Endothelial cell of umbilical vein (primary cell): ENCODE measurements at regions not wholly inside any gene's neighbourhood (a gene's known extent, or its start where the extent isn't known, plus 50 kb on each side); places are given as distances from the start of the nearest gene placed in this dataset.

Experiments used
- BruUV-seq: library from RNA; stranded (reverse); fragments of 400-500 nt; replicated peaks from 2 replicates; lab custom pipeline; 2021; lab: Mats Ljungman, UMichigan
- CTCF ChIA-PET: fragments of 300-600, 350-600 bp; sonication (Branson Sonifier 250); formaldehyde crosslinking; loops from one replicate; lab custom pipeline; 2021; ENCODE audit warnings: antibody characterized with exemption, inconsistent platforms; lab: Charles Lee
- POLR2A ChIA-PET: fragments of 300-600, 350-600 bp; sonication (Branson Sonifier 250); formaldehyde crosslinking; loops from one replicate; lab custom pipeline; 2021; ENCODE audit warnings: antibody characterized with exemption, inconsistent platforms; lab: Charles Lee
- DNase-seq: peaks from one replicate; pipeline ENCODE4 v3.0.0-alpha.2; 2011; ENCODE audit warnings: low read depth, low spot score
- FAIRE-seq: peaks from 2 replicates; lab custom pipeline; 2011; peaks lifted over from hg19 to GRCh38; lab: Jason Lieb, UNC
- H2AFZ ChIP-seq: 2 replicates; pipeline ENCODE4 v1.6.0; 2012; ENCODE audit warnings: low read depth, low read length, control low read depth, inconsistent platforms
- H3K27ac ChIP-seq: 2 replicates; pipeline ENCODE4 v1.5.1; 2011; ENCODE audit warnings: low read depth, mild to moderate bottlenecking, control low read depth, low read length, moderate library complexity; ENCODE audit not compliant: insufficient read depth
- H3K27me3 ChIP-seq, 2 experiments: 2 replicates each; pipeline versions ENCODE4 v1.6.0 to v1.6.1; 2011; ENCODE audit warnings: low read length in 2 of 2, mixed read lengths in 1 of 2; ENCODE audit not compliant: control insufficient read depth in 2 of 2, insufficient read depth in 2 of 2
- H3K36me3 ChIP-seq, 2 experiments: 2 replicates in 1 of 2; 3 replicates in 1 of 2; pipeline ENCODE4 v1.5.1; 2011; ENCODE audit warnings: low read length in 2 of 2, mild to moderate bottlenecking in 1 of 2, moderate library complexity in 1 of 2; ENCODE audit not compliant: control insufficient read depth in 2 of 2, insufficient read depth in 2 of 2; ENCODE audit errors: extremely low read depth in 1 of 2
- H3K4me1 ChIP-seq: 3 replicates; pipeline ENCODE4 v1.5.1; 2011; ENCODE audit warnings: mild to moderate bottlenecking, low read length; ENCODE audit not compliant: control insufficient read depth, insufficient read depth; ENCODE audit errors: extremely low read depth
- H3K4me2 ChIP-seq: 2 replicates; pipeline ENCODE4 v1.6.1; 2011; ENCODE audit warnings: low read length, control low read depth, mixed read lengths; ENCODE audit not compliant: insufficient read depth
- H3K4me3 ChIP-seq, 3 experiments: fragments of 200-600 bp in 1 of 3; sonication (generic), shearing (Covaris generic) in 1 of 3; replicated peaks in 1 of 3; 2 replicates each; pipeline ENCODE4 v1.5.1; 2011 to 2016; ENCODE audit warnings: control low read depth in 3 of 3, low read length in 3 of 3, mild to moderate bottlenecking in 2 of 3, inconsistent platforms in 1 of 3, low read depth in 1 of 3, moderate library complexity in 1 of 3; ENCODE audit not compliant: insufficient read depth in 1 of 3
- H3K79me2 ChIP-seq: 2 replicates; pipeline ENCODE4 v1.6.0; 2012; ENCODE audit warnings: low read length, inconsistent platforms; ENCODE audit not compliant: control insufficient read depth, insufficient read depth
- H3K9ac ChIP-seq: replicated peaks from 2 replicates; pipeline ENCODE3; 2011; ENCODE audit warnings: low read length, control low read depth; ENCODE audit not compliant: insufficient read depth; ENCODE audit errors: extremely low read depth
- H3K9me1 ChIP-seq: replicated peaks from 3 replicates; pipeline ENCODE4 v1.6.0; 2011; ENCODE audit warnings: mild to moderate bottlenecking, low read length; ENCODE audit not compliant: control insufficient read depth, insufficient read depth; ENCODE audit errors: extremely low read depth
- H3K9me3 ChIP-seq: replicated peaks from 2 replicates; pipeline ENCODE4 v1.5.1; 2012; ENCODE audit warnings: low read length, inconsistent platforms; ENCODE audit not compliant: control insufficient read depth, insufficient read depth
- H4K20me1 ChIP-seq: replicated peaks from 2 replicates; pipeline ENCODE3; 2011; ENCODE audit warnings: mild to moderate bottlenecking, low read length; ENCODE audit not compliant: control insufficient read depth, insufficient read depth; ENCODE audit errors: extremely low read depth
- EZH2 ChIP-seq: IDR thresholded peaks from 2 replicates; pipeline ENCODE4 v1.6.1; 2012; ENCODE audit warnings: borderline replicate concordance, low read depth, mild to moderate bottlenecking, moderate library complexity, low read length, inconsistent platforms; ENCODE audit not compliant: severe bottlenecking
- FOS ChIP-seq: IDR thresholded peaks from 2 replicates; pipeline ENCODE4 v1.6.1; 2011; ENCODE audit warnings: mild to moderate bottlenecking, low read length, moderate library complexity, borderline replicate concordance; ENCODE audit not compliant: insufficient read depth
- JUN ChIP-seq: IDR thresholded peaks from 2 replicates; pipeline ENCODE4 v1.6.1; 2011; ENCODE audit warnings: borderline replicate concordance, low read depth; ENCODE audit not compliant: insufficient read length, insufficient read depth
- MYC ChIP-seq: IDR thresholded peaks from one replicate; pipeline ENCODE4 v1.6.1; 2011; ENCODE audit warnings: mild to moderate bottlenecking, low read depth, low read length
- POLR2A ChIP-seq: IDR thresholded peaks from 2 replicates; pipeline ENCODE4 v1.6.1; 2012; ENCODE audit warnings: low read depth, mild to moderate bottlenecking, control low read depth, low read length
- POLR2AphosphoS5 ChIP-seq: IDR thresholded peaks from 2 replicates; pipeline ENCODE4 v1.6.1; 2012; ENCODE audit warnings: low read depth, mild to moderate bottlenecking, control low read depth, low read length, moderate library complexity; ENCODE audit not compliant: insufficient read depth
- dilution Hi-C: fragments of 300-500 bp; cut with MboI; formaldehyde crosslinking; loops from one replicate; pipeline ENCODE4 v1.15.0; 2019; ENCODE audit warnings: low sequenced_read_pairs; ENCODE audit not compliant: extremely low pct_ligation_motif_present
- intact Hi-C: fragments of 100-400 bp; cut with micrococcal nuclease; formaldehyde crosslinking; loops from one replicate; pipeline ENCODE4 v1.10.0; 2022
- TF ChIP-seq, protein P1 (sequence below), 2 donors: IDR thresholded peaks; 1 replicate in 1 of 2; 2 replicates in 1 of 2; pipeline ENCODE4 v1.5.1; 2011; ENCODE audit warnings: low read length in 2 of 2, mild to moderate bottlenecking in 2 of 2, moderate library complexity in 2 of 2, control low read depth in 1 of 2, inconsistent platforms in 1 of 2, low read depth in 1 of 2; ENCODE audit not compliant: insufficient read depth in 1 of 2; ENCODE audit errors: extremely low read depth in 1 of 2
- TF ChIP-seq, protein P2 (sequence below): IDR thresholded peaks from 2 replicates; pipeline ENCODE4 v1.6.1; 2011; ENCODE audit not compliant: insufficient read depth, insufficient read length

DNA sequence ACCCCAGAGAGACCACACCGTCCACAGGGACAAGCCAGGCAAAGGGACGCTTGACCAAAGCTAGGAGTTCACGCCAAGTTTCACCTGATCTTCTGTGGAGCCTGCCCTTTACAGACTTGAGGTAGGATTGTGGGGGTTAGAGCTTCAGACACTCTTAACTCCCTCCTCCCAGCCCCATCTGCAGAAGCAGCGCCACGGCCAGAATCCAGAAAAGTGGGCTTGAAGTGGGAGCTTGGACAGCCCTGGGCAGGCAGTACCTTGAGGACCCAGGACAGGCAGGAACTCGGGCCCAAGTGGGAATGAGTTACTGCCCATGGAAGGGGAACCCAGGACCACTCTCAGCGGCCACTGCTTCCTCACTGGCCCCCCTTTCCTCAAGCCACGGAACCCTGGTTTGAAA is 695.9 kb downstream of the TBC1D22A start:
- CTCF ChIA-PET: no interaction called here
- Histone ChIP-seq H3K4me1 (no peaks in the 10 kb centered on the region), H3K27me3 (no peaks in the 10 kb centered on the region), H3K9me1 (no peaks in the 10 kb centered on the region), H3K9me3 (peaks cover 7% of the 10 kb centered on the region), H3K36me3 (no peaks in the 10 kb centered on the region), H3K9ac (no peak overlapping the region), H3K4me3 (no peak overlapping the region), H3K4me2 (no peak overlapping the region), H2AFZ (no peak overlapping the region), H3K27ac (no peak overlapping the region), H3K79me2 (no peaks in the 10 kb centered on the region), H4K20me1 (no peaks in the 10 kb centered on the region)
- dilution Hi-C loops: no loop called here
- FAIRE-seq: no peak
- POLR2A ChIA-PET: no interaction called here
- DNase-seq: no peak
- BruUV-seq: no TSS peak
- intact Hi-C loops: no loop called here
- TF ChIP-seq, protein P1, sequence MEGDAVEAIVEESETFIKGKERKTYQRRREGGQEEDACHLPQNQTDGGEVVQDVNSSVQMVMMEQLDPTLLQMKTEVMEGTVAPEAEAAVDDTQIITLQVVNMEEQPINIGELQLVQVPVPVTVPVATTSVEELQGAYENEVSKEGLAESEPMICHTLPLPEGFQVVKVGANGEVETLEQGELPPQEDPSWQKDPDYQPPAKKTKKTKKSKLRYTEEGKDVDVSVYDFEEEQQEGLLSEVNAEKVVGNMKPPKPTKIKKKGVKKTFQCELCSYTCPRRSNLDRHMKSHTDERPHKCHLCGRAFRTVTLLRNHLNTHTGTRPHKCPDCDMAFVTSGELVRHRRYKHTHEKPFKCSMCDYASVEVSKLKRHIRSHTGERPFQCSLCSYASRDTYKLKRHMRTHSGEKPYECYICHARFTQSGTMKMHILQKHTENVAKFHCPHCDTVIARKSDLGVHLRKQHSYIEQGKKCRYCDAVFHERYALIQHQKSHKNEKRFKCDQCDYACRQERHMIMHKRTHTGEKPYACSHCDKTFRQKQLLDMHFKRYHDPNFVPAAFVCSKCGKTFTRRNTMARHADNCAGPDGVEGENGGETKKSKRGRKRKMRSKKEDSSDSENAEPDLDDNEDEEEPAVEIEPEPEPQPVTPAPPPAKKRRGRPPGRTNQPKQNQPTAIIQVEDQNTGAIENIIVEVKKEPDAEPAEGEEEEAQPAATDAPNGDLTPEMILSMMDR (IDR thresholded peaks at IDR 0.05; ENCODE audit: extremely low read depth in 1 of 2, insufficient read depth in 1 of 2, low read depth in 1 of 2, low read length in 2 of 2): no peak
- TF ChIP-seq MYC: no peak
- no peak for TF ChIP-seq EZH2
- TF ChIP-seq POLR2A: no peak
- TF ChIP-seq FOS: no peak
- no peak for TF ChIP-seq POLR2AphosphoS5
- TF ChIP-seq JUN: no peak
- TF ChIP-seq, protein P2, sequence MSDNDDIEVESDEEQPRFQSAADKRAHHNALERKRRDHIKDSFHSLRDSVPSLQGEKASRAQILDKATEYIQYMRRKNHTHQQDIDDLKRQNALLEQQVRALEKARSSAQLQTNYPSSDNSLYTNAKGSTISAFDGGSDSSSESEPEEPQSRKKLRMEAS: no peak
